Common myeloid progenitor, CD34-positive (primary cell): ENCODE measurements at regions not wholly inside any gene's neighbourhood (a gene's known extent, or its start where the extent isn't known, plus 50 kb on each side); places are given as distances from the start of the nearest gene placed in this dataset.

Experiments
- CTCF ChIA-PET: fragments of 350-600 bp; sonication (Branson Sonifier 250); formaldehyde crosslinking; loops from one replicate; lab custom pipeline; 2021; ENCODE audit warnings: antibody characterized with exemption; lab: Charles Lee
- POLR2A ChIA-PET: fragments of 350-600 bp; sonication (Branson Sonifier 250); formaldehyde crosslinking; loops from one replicate; lab custom pipeline; 2021; ENCODE audit warnings: antibody characterized with exemption; lab: Charles Lee
- DNase-seq, 3 donors: peaks; one replicate each; pipeline versions ENCODE4 v3.0.0 to v3.0.0-alpha.2; 2013
- H3K27ac ChIP-seq, 2 experiments: 1 replicate in 1 of 2; 2 replicates in 1 of 2; pipeline ENCODE4 v1.7.0; 2013; ENCODE audit warnings: inconsistent platforms in 2 of 2, low read length in 2 of 2, mild to moderate bottlenecking in 2 of 2, low read depth in 1 of 2, moderate library complexity in 1 of 2; ENCODE audit not compliant: severe bottlenecking in 2 of 2, insufficient read depth in 1 of 2, poor library complexity in 1 of 2
- H3K27me3 ChIP-seq, 5 experiments: replicated peaks in 2 of 5; 1 replicate in 3 of 5; 2 replicates in 2 of 5; pipeline versions ENCODE4 v1.6.1 to v1.7.0; 2013; ENCODE audit warnings: low read length in 4 of 5, mild to moderate bottlenecking in 2 of 5, moderate library complexity in 2 of 5, inconsistent platforms in 1 of 5; ENCODE audit not compliant: insufficient read depth in 5 of 5, control insufficient read depth in 4 of 5
- H3K36me3 ChIP-seq, 4 experiments: 1 replicate in 2 of 4; 2 replicates in 2 of 4; pipeline versions ENCODE4 v1.6.1 to v1.7.0; 2013; ENCODE audit warnings: low read length in 3 of 4, control low read depth in 1 of 4, mild to moderate bottlenecking in 1 of 4; ENCODE audit not compliant: control insufficient read depth in 4 of 4, insufficient read depth in 4 of 4
- H3K4me1 ChIP-seq, 4 experiments: 1 replicate in 3 of 4; 2 replicates in 1 of 4; pipeline versions ENCODE4 v1.6.1 to v1.7.1; 2013; ENCODE audit warnings: low read length in 3 of 4, mild to moderate bottlenecking in 3 of 4, control low read depth in 1 of 4, inconsistent platforms in 1 of 4, moderate library complexity in 1 of 4; ENCODE audit not compliant: control insufficient read depth in 4 of 4, insufficient read depth in 4 of 4; ENCODE audit errors: control extremely low read depth in 1 of 4
- H3K4me3 ChIP-seq, 7 experiments: 1 replicate in 4 of 7; 2 replicates in 3 of 7; pipeline versions ENCODE4 v1.5.1 to v1.7.0; 2013; ENCODE audit warnings: mild to moderate bottlenecking in 7 of 7, low read length in 6 of 7, moderate library complexity in 6 of 7, inconsistent platforms in 2 of 7, low read depth in 2 of 7, control low read depth in 1 of 7; ENCODE audit not compliant: insufficient read depth in 4 of 7, control insufficient read depth in 1 of 7; ENCODE audit errors: extremely low read depth in 1 of 7
- H3K9me3 ChIP-seq, 5 experiments: 1 replicate in 4 of 5; 2 replicates in 1 of 5; pipeline versions ENCODE4 v1.6.1 to v1.7.1; 2013; ENCODE audit warnings: low read length in 4 of 5, mild to moderate bottlenecking in 2 of 5, inconsistent platforms in 1 of 5, low read depth in 1 of 5, moderate library complexity in 1 of 5; ENCODE audit not compliant: control insufficient read depth in 4 of 5, insufficient read depth in 2 of 5; ENCODE audit errors: control extremely low read depth in 1 of 5
- WGBS: methylation state at CpG from one replicate; pipeline ENCODE4 v1.1.5; 2013; ENCODE audit not compliant: insufficient coverage; 5-methylcytosine and 5-hydroxymethylcytosine counted together

DNA sequence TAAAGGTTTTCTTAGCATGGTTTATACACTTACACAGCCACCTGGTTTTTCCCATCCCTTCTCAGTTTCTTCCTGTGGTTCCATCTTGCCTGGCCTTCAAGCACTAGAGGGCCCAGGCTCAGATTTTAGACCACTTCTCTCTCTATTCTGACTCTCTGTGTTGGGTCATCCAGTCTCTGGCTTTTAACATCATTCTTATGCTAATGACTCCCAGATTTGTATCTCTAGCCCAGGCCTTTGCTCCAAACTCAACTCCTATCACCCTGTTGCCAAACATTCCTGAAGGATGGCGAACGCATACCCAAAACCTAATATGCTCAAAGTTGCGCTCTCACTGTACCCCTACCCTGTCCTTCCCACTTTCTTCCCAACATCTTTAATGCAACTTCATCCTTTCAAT, 135.1 kb downstream of the SPATA19 start:
- Histone ChIP-seq H3K27me3 (peaks cover 0 to 26% (median 3%) of the 10 kb centered on the region in 5 experiments), H3K4me1 (no peaks in the 10 kb centered on the region), H3K36me3 (no peaks in the 10 kb centered on the region), H3K27ac (no peak overlapping the region), H3K4me3 (no peak overlapping the region), H3K9me3 (peaks cover 0 to 6% (median 0%) of the 10 kb centered on the region in 5 experiments)
- ChIA-PET POLR2A (no interaction called here), CTCF (no interaction called here)
- no peak for DNase-seq
- 63% methylated on average over 3 of the region's 3 CpGs for WGBS

DNA sequence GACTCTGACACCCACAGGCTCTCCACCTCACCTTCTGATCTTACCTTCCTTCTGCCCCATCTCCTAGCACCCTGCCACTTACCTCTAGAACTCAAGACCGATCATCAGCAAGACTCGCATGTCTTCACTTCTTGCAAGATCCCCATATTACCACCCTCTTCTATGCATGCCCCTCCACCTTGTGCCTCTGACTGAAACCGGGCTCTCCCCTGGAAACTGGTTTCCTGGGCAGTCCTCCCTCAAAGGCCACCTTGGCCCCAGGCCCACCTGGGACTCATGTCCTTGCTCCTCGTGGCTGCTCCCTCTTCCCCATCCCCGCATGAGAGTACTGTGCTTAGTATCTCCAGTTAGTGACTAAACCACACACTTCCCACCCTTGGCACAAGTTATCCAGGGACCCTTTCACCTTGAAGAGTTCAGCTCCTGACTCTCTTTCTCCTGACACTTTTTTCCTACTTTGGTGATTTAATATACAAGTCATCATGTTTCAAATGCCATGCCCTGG, 136.7 kb downstream of the SPATA19 start:
- POLR2A ChIA-PET = no interaction called here
- Histone ChIP-seq H3K27ac (no peak overlapping the region), H3K36me3 (no peaks in the 10 kb centered on the region), H3K27me3 (peaks cover 0 to 20% (median 0%) of the 10 kb centered on the region in 5 experiments), H3K9me3 (peaks cover 0 to 6% (median 0%) of the 10 kb centered on the region in 5 experiments), H3K4me1 (no peaks in the 10 kb centered on the region), H3K4me3 (no peak overlapping the region)
- DNase-seq = no peak
- CTCF ChIA-PET = no interaction called here
- WGBS = 82% methylated on average over 5 of the region's 5 CpGs

DNA sequence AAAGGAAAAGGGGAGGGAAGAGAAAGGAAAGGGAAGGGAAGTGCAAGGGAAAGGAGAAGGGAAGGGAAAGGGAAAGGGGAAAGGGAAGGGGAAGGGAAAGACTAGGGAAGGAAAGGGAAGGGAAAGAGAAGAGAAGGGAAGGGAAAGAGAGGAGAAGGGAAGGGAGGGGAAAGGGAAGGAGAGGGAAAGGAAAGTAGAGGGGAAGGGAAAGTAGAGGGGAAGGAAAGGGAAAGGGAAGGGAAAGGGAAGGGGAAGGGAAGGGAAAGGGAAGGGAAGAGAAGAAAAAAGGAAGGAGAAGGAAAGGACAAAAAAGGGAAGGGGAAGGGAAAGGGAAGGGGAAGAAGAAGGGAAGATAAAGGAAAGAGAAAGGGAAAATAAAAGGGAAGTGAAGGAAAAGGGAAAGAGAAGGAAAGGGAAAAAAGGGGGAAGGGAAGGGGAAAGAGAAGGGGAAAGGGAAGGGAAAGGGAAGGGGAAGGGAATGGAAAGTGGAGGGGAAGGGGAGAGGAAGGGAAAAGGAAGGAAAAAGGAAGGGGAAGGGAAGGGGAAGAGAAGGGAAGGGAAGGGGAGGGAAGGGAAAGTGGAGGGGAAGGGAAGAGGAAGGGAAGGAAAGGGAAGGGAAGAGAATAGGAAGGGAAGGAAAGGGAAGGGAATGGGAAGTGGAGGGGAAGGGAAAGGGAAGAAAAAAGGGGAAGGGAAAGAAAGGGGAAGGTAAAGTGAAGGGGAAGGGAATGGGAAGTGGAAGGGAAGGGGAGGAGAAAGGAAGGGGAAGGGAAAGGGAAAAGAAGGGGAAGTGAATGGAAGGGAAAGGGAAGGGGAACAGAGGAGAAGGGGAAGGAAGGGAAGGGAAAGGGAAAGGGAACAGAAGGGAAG, 138.2 kb downstream of the SPATA19 start:
- no peaks in the 10 kb centered on the region for H3K36me3 ChIP-seq
- H3K4me3 ChIP-seq = no peak overlapping the region
- CTCF ChIA-PET = no interaction called here
- DNase-seq = no peak
- no peak overlapping the region for H3K27ac ChIP-seq
- no peaks in the 10 kb centered on the region for H3K4me1 ChIP-seq
- peaks cover 0 to 6% (median 0%) of the 10 kb centered on the region in 5 experiments for H3K9me3 ChIP-seq
- POLR2A ChIA-PET = no interaction called here
- H3K27me3 ChIP-seq = peaks cover 0 to 14% (median 0%) of the 10 kb centered on the region in 5 experiments

DNA sequence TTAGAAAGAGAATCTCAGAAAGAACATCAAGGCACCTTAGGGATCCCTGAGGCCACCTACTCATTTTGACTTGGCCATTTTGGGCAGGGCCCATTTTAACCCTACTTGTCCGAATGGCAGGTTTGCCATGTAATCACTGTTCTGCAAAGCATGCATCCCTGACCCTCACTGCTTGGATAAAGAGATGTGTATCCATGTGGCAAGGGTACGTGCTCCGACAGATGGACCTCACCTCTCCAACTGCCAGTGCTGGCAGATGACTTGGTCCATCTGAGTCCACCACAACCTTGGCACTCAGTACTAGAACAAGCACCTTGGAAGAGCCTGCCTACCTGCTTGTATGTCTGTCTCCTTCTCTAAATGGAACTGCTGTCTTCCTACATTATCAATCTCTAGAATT, 139.4 kb downstream of the SPATA19 start:
- Histone ChIP-seq H3K9me3 (peaks cover 0 to 6% (median 0%) of the 10 kb centered on the region in 5 experiments), H3K27me3 (peaks cover 0 to 5% (median 0%) of the 10 kb centered on the region in 5 experiments), H3K36me3 (no peaks in the 10 kb centered on the region), H3K27ac (no peak overlapping the region), H3K4me3 (no peak overlapping the region), H3K4me1 (no peaks in the 10 kb centered on the region)
- CTCF ChIA-PET = interaction anchor here (1.1 kb wide), 1 partner anchor 152 kb away, joined by 3 read pairs; no protein-coding TSS in a partner anchor
- 93% methylated on average over 3 of the region's 3 CpGs for WGBS
- POLR2A ChIA-PET = no interaction called here
- DNase-seq = no peak

DNA sequence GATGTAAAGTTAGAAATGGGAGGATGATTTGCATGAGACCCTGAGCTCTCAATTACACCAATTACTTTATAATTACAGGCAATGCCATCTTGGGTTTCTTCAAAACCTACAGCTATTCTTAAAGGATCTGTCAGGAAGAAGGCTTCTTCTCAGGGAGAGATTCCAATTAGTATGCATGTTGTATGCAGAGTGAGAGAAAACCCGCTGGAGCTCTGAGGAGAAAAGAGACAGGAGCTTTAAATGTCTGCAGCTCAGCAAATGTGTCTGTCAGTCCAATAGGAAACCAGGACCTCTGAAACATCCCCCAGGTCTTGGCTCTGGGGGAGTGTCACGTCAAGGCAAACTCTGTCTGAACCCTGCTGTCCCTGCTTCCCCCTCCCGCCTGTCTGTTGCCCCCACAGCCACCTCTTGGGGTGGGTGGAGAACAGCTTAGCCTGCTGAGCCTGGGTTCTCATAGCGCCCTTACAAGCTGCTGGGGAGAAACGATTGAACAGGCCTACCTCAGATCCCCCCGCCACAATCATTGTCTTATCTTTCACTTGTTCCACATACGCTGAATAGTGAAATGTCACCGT, 140.2 kb downstream of the SPATA19 start:
- Histone ChIP-seq H3K9me3 (peaks cover 0 to 6% (median 0%) of the 10 kb centered on the region in 5 experiments), H3K36me3 (no peaks in the 10 kb centered on the region), H3K27me3 (peaks cover 0 to 5% (median 0%) of the 10 kb centered on the region in 5 experiments), H3K4me1 (no peaks in the 10 kb centered on the region), H3K27ac (no peak overlapping the region), H3K4me3 (no peak overlapping the region)
- no peak for DNase-seq
- POLR2A ChIA-PET = no interaction called here
- CTCF ChIA-PET = interaction anchor here (1.1 kb wide), 1 partner anchor 153 kb away, joined by 3 read pairs; no protein-coding TSS in a partner anchor
- WGBS = 63% methylated on average over 6 of the region's 8 CpGs

DNA sequence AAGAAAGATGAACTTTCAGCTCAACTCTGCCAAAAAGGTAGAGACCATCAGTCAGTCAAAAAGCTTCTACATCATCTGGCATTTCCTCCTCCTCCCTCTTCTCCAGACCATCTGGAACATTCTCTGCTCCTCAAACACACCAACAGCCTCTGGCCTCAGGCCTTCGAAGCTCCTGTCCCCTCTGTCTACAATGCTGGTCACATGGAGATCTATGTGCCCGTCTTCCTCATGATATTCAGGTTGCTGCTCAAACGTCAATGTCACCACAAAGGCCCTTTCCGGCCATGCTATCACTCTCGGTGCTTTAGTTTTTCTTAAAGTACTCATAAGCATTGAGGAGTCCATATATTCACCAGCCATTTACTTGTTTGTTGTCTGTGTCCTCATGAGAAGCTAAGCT, 146.2 kb downstream of the SPATA19 start:
- WGBS = 96% methylated on average over 5 of the region's 5 CpGs
- H3K36me3 ChIP-seq = no peaks in the 10 kb centered on the region

DNA sequence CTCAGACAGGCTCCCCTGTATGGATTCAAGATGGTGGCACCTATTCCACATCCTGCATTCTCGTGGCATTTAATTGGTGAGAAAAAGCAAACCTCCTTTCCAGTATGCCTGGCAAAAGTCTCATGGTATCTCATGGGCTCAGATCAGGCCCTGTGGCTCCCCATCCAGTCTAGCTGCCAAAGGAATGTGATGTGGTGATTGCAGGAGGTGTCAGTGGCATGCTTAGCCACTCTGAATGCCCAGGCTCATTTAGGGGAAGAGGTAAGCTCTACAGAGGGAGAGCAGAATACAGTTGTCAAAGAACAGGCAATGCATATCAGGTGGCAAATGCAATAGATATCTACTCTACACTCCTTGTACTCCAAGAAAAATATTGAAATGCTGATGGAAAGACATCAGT, 146.7 kb downstream of the SPATA19 start:
- WGBS = no CpG with 5 or more reads among the region's 1 CpG

More for the DNA sequence above, 146.2 kb downstream of the SPATA19 start:
- DNase-seq = no peak
- ChIA-PET POLR2A (no interaction called here), CTCF (no interaction called here)
- Histone ChIP-seq H3K9me3 (no peaks in the 10 kb centered on the region), H3K4me1 (no peaks in the 10 kb centered on the region), H3K27me3 (no peaks in the 10 kb centered on the region), H3K27ac (no peak overlapping the region), H3K4me3 (no peak overlapping the region)

More for the DNA sequence above, 146.7 kb downstream of the SPATA19 start:
- Histone ChIP-seq H3K9me3 (no peaks in the 10 kb centered on the region), H3K4me1 (no peaks in the 10 kb centered on the region), H3K36me3 (no peaks in the 10 kb centered on the region), H3K27me3 (no peaks in the 10 kb centered on the region), H3K27ac (no peak overlapping the region), H3K4me3 (no peak overlapping the region)
- CTCF ChIA-PET = no interaction called here
- POLR2A ChIA-PET = no interaction called here
- no peak for DNase-seq
